ENCODE measurements at regions not wholly inside any gene's neighbourhood (a gene's known extent, or its start where the extent isn't known, plus 50 kb on each side); places are given as distances from the start of the nearest gene placed in this dataset.

DNA sequence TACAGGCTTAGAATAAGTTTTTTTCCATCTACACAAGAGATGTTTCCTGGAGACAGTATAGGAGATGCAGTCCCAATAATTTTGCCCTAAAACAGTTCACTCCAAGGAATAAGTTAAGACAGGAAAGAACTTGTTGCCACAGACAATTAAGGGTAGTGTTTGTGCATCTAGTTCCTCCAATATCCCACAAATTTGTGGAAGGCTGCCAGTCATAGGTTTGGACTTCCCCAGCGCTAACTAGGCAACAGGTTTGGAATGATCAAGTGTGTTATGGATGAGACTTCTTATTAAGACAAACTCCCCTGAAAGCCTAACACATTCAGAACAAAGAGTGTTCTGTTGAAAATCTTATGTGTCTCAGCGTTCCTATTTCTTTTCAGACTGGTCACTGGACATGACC, 611.0 kb downstream of the CCER1 start:
- H3K18ac ChIP-seq (ENCODE audit: insufficient read length, low read depth, low read length) = no peak overlapping the region
- no peak overlapping the region for H4K91ac ChIP-seq (ENCODE audit: insufficient read length, low read depth, low read length)
- no peaks in the 10 kb centered on the region for H3K36me3 Mint-ChIP-seq (ENCODE audit: insufficient read depth in 1 of 3, low read depth in 3 of 3)
- H3K27ac Mint-ChIP-seq = no peak overlapping the region
- no peak overlapping the region for H2BK20ac ChIP-seq (ENCODE audit: low read depth, low read length, poor library complexity, severe bottlenecking)
- H3K27me3 ChIP-seq (ENCODE audit: insufficient read depth, low read length) = no peaks in the 10 kb centered on the region
- H3K27ac ChIP-seq (ENCODE audit: insufficient read length, low read depth, low read length) = no peak overlapping the region
- no peaks in the 10 kb centered on the region for H3K79me2 ChIP-seq (ENCODE audit: insufficient read depth, low read length)
- no peaks in the 10 kb centered on the region for H3K9me3 Mint-ChIP-seq
- H3T11ph ChIP-seq (ENCODE audit: low read length) = no peak overlapping the region
- H3K4me1 Mint-ChIP-seq = peaks cover 14 to 17% of the 10 kb centered on the region in 2 experiments
- H4K20me1 ChIP-seq (ENCODE audit: control insufficient read depth, insufficient read depth, insufficient read length) = no peaks in the 10 kb centered on the region
- no CpG with 5 or more reads among the region's 2 CpGs for WGBS (ENCODE audit: extremely low coverage, insufficient read length, low lambda C conversion rate)
- H3K4me1 ChIP-seq (ENCODE audit: insufficient read depth, low read length) = no peaks in the 10 kb centered on the region; the same call in 1 of the 2 replicates
- no peak overlapping the region for H3K56ac ChIP-seq (ENCODE audit: insufficient read length, low read depth, low read length)
- H3K9me3 ChIP-seq (ENCODE audit: control insufficient read depth, low read depth, low read length) = no peaks in the 10 kb centered on the region
- H3K9ac ChIP-seq (ENCODE audit: extremely low read depth, insufficient read length, low read length) = no peak overlapping the region
- H3K23me2 ChIP-seq (ENCODE audit: insufficient read length, low read depth, low read length, poor library complexity, severe bottlenecking) = no peaks in the 10 kb centered on the region
- H2BK12ac ChIP-seq (ENCODE audit: insufficient read length, low read depth, low read length) = no peak overlapping the region
- H2AFZ ChIP-seq (ENCODE audit: low read length) = no peak overlapping the region
- no peak overlapping the region for H2BK15ac ChIP-seq (ENCODE audit: low read depth, low read length)
- DNase-seq = no peak
- no peak overlapping the region for H4K5ac ChIP-seq (ENCODE audit: insufficient read length, low read depth, low read length)
- H3K4me3 Mint-ChIP-seq = no peak overlapping the region
- H3K4me2 ChIP-seq (ENCODE audit: insufficient read depth, insufficient read length, low read length) = no peak overlapping the region
- no peak overlapping the region for H4K8ac ChIP-seq (replicated peaks; ENCODE audit: insufficient read length, low read depth, low read length)
- no peak overlapping the region for H2AK5ac ChIP-seq (ENCODE audit: insufficient read length, low read length)
- H3K79me1 ChIP-seq (ENCODE audit: insufficient read depth, low read depth, low read length, poor library complexity, severe bottlenecking) = no peaks in the 10 kb centered on the region
- H3K4ac ChIP-seq (ENCODE audit: low read depth, low read length) = no peak overlapping the region
- H3K23ac ChIP-seq (ENCODE audit: insufficient read length, low read depth, low read length) = no peak overlapping the region
- H2BK5ac ChIP-seq (ENCODE audit: insufficient read length, low read length) = no peak overlapping the region
- TF ChIP-seq, protein P1, sequence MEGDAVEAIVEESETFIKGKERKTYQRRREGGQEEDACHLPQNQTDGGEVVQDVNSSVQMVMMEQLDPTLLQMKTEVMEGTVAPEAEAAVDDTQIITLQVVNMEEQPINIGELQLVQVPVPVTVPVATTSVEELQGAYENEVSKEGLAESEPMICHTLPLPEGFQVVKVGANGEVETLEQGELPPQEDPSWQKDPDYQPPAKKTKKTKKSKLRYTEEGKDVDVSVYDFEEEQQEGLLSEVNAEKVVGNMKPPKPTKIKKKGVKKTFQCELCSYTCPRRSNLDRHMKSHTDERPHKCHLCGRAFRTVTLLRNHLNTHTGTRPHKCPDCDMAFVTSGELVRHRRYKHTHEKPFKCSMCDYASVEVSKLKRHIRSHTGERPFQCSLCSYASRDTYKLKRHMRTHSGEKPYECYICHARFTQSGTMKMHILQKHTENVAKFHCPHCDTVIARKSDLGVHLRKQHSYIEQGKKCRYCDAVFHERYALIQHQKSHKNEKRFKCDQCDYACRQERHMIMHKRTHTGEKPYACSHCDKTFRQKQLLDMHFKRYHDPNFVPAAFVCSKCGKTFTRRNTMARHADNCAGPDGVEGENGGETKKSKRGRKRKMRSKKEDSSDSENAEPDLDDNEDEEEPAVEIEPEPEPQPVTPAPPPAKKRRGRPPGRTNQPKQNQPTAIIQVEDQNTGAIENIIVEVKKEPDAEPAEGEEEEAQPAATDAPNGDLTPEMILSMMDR (conservative IDR thresholded peaks at IDR 0.05) = no peak
- H3K14ac ChIP-seq (ENCODE audit: insufficient read depth, low read length) = no peak overlapping the region
- peaks cover 24% of the 10 kb centered on the region for H3K27me3 Mint-ChIP-seq (ENCODE audit: low read depth)
- H2BK120ac ChIP-seq (ENCODE audit: low read depth, low read length, poor library complexity, severe bottlenecking) = no peak overlapping the region

Data from H9 (cell line).